C4-2B (cell line): ENCODE measurements at regions not wholly inside any gene's neighbourhood (a gene's known extent, or its start where the extent isn't known, plus 50 kb on each side); places are given as distances from the start of the nearest gene placed in this dataset.

Source experiments
- CTCF ChIP-seq: fragments of 450-650 bp; conservative IDR thresholded peaks from 2 replicates; pipeline ENCODE4 v1.5.1; 2017; ENCODE audit warnings: mild to moderate bottlenecking
- ZFX ChIP-seq: fragments of 450-650 bp; IDR thresholded peaks from 2 replicates; pipeline ENCODE4 v1.6.1; 2017

- TF ChIP-seq CTCF (no peak), ZFX (no peak)
These were observed 103.3 kb downstream of the DIRAS2 start for GRCh38 chr9:90539286-90539685.
